HG02588 (cell line): ENCODE measurements at regions not wholly inside any gene's neighbourhood (a gene's known extent, or its start where the extent isn't known, plus 50 kb on each side); places are given as distances from the start of the nearest gene placed in this dataset.

Experiments used
- ATAC-seq: cut with Tn5 transposase; IDR thresholded peaks from one replicate; pipeline ENCODE4 v1.9.1; 2021; ENCODE audit warnings: mild to moderate bottlenecking, moderate library complexity; ENCODE audit not compliant: unreplicated experiment

DNA sequence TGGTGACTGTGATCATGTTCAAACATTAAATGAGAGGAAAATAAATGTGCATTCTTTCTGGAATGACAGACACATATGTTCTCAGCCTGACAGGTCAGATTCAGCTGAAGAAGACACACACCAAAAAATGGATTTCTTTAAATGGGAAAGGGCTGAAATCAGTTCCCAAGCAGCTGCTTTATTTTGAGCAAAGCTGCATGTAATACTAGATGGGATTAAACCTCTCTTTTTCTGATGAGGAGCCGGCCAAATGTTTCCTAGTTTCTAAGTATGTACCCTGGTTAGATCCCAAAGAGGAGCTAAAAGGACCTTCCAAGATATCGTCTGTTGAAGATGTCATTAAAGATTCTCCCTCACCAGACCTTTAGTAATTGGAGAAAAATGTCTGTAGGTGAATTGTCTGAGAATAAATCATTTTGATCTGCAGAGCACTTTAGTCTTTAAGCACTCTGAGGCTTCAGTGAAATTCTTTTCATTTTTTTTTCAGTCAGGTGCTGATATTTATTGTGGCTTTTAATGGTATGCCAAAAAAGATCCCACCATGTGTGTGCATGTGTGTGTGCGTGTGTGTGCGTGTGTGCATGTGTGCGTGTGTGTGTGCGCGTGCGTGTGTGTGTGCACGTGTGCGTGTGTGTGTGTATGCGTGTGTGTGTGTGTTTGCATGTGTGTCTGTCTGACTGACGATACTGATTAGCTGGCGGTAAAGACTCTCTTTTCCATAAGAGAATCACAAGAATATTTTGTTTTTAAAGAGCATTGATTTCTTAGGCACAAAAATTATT lies 175.8 kb downstream of the IRS1 start:
- no peak for ATAC-seq

DNA sequence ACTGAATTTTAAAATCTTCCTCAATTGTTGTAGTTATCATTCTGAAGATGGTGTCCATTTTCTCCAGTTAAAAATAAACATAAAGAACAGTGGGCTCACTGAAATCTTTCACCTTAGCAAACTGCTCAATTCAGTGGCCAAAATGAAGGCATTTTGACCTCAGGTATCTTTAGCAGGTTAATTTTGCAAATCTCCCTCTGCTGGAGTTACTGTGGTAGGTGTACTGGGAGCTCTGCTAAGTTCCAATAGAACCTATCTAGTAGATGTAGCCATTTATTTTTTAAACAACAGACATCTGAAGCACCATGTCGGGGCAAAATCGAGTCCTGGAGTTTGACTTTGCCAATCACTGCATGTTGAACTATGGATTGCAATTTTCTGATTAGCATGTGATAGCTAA lies 177.1 kb downstream of the IRS1 start:
- no peak for ATAC-seq

DNA sequence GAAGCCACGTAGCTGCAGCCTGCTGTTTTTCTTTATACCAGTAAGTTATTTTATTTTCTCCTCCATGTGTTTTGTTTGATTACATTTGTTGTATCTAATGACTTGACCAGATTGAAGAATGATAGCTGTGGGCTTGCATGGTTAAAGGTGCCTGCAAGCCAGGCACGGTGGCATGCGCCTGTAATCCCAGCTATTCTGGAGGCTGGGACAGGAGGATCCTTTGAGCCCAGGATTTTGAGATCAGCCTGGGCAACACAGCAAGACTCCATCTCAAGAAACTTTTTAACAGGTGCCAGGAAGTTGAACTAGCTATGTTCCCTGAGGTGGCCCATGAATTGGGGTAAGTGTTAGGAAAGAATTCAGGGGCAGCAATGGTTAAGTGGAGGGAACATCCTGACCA lies 179.4 kb downstream of the IRS1 start:
- no peak for ATAC-seq

DNA sequence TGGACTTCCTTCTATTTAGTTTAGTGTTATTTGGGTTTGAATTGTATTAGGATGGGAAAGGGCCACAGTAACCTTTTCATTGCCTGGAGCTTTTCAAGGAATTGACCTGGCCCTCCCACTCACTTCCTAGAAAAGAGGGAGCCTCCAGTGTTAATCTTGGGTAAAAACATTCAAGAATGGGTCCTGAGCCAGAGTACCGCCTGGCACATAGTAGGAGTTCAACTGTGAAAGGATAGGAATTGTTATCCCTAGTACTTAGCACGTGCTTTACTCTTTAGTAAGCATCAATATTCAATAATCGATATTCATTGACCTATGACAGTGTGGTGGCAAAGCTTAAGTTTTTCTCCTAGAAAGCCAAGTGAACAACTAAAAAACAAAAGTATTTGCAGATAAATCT lies 179.9 kb downstream of the IRS1 start:
- ATAC-seq = no peak

DNA sequence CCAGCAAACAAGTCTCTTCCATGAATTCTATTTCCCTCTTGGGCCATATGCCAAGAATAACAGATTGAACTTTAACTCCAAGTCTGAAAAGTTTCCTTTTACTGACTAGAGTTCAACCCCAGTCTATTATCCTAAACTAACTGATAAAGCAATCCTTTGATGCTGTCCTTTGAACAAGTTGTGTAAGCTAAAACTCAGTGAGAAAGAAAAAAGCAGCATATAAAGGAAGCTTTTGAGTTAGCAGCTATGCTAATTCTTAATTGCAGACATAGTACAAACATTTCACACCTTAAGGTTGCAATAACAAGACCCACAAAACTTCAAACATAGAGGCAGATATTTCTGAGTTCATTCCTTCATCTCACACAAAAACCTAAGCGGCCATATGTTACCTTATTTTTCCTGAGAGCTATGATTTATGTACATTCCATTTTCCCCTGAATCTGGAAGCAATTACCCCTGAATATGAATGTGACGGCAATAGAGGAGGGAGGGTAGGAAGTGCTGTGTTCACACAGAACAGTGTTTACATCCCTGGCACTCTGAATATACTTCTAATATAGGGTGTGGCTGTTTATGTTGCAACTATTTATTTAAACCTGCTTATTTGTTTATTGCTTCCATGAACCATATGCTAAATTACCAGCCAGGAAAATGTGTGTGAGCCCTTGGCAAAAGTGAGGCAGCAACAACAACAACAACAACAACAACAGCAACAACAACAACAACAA lies 180.6 kb downstream of the IRS1 start:
- ATAC-seq = no peak

DNA sequence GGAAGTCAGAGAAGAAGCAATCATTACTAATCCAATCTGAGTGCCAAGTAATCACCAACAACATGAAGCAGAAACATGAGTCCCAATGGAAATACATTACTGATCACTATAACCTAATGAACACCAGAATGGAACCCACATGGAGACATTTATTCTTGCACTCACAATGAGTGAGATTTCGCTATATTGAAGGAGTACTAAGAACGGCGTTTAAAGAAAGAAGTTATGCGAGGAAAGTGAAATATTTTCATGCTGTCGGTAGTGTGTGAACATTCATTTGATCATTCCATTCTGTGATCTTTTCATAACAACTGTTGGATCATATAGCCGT lies 181.1 kb downstream of the IRS1 start:
- no peak for ATAC-seq

DNA sequence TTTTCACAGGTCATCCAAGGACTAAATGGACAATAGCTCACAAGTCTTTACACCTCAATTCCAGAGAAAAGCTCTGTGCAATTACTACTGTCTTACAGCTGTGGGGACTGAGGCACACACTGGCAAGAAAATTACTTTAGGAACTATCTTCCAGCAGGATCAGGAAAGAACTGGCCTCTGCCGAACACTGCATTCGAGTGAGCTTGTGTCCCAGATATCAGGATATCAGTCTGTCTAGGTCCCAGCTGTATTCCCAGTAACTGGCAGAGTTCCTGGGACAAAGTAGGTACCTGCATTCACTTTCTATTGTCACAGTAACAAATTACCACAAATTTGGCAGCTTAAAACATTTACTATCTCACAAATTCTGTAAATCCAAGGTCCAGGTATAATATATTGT lies 183.7 kb downstream of the IRS1 start:
- no peak for ATAC-seq

DNA sequence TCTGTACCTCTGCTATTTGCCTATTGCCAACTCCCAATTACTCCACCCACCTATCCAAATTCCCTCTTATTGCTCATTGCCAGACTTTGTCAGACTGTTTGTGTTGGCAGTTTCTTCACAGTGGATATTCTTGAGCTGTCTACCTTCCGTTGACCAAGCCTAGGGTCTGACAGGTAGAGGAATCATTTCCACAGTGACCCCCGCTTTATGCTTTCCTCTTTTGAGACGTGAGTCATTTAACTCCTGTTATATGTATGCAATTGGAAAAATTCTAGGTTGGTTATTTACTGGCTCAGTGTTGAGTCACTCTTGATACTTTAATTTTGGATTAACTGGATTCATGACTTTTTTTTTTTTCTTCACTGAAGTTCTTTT lies 187.7 kb downstream of the IRS1 start:
- no peak for ATAC-seq

DNA sequence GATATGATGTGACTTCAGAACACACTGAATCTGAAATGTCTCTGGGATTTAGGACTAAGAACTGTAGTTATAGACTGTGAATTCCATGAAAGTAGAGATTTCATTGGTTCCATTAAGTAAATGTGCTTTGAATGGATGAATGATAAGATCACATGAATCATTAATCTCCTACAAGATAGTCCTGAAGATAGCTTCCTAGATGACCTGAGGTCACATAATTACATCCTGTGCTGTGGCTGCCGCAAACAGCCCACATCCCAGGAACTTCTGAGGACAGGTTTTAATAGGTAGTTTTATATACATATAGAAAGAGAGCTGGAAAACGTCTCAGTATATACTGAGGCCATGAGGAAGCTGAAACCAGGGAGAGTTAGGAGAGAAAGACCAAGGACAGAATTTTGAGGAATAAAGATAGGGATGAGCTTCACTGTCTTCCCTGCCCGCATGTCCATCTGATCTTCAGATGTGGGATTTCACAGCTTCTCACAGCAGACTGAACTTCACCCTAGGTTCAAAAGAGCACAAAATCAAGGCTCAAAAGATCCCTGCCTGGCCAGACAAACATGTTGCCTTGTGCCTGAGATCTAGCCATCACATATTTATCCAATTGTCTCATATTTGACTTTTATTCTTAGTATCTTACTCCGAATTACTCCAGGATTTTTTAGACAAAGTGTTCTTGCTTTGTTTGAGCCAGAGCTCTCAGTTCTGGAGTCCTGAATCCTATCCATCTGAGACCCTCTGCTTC lies 188.2 kb downstream of the IRS1 start:
- ATAC-seq = no peak

DNA sequence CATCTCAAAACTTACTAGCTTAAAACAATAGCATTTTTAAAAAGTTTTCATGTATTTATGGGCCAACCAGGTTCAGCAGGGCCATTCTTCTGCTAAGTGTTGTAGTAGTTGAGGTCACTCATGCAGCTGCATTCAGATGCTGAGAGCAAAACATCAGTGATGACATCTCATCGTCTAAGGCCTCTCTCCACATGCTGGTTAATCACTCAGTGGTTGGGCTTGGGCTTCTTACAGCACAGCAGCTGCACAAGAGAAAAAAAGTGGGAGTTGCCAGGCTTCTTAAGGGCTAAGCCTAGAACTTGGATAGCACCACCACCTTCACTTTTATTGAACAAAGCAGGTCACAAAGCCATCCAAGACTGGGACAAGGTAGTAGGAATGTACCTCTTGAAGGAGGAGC lies 190.3 kb downstream of the IRS1 start:
- ATAC-seq = no peak

DNA sequence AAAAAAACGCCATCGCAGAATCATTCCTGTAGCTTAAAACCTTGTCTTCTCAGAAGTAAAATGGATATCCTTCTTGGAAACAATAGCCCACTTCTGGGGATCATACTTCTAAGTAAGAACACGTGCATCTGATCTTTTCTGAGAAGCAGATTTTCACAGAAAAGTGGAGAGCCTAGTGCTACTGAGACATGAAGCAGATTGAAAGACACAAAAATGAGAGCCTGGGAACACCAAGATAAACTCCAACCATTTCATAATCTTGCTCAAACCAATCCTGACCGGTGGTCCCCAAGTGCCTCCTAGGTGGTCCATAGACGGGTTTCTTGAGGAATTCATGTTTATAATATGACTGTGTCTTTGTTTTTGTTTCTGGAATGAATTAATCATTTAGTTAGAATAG lies 191.2 kb downstream of the IRS1 start:
- no peak for ATAC-seq

DNA sequence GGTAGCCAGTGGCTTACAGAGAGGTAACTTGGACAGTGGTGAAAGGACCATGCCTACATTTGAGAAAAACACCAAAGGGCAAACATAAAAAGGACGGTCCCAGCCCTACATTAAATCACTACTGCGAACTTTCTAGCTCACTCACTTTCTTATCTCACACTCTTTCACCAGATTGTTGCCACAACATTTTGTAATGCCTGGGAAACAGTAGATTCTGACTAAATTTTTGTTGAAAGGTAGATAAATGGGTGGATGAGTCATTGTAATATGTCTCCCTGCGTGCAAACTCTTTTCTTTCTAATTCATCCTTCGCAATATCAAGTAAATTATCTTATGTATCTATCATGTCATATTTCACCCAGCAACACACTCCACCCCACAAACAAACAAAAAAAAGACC lies 192.2 kb downstream of the IRS1 start:
- ATAC-seq = no peak

DNA sequence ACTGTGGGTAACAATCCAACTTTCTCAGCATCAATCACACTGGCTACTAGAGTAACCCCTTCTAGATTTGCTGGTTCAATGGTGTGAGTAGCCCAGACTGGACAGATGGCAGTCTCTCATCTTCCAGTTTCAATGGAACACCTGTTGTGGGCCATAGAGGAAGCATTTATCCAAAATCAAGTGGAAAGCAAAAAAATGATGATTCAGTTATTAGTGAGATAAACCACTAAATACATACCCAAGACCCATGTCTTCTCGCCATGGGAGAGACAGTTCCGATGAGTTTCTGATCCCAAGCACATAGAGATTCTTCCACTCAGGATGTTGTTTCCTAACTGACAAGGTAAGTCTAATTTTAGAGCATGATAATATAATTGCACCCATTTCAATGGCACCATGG lies 194.0 kb downstream of the IRS1 start:
- ATAC-seq = no peak

DNA sequence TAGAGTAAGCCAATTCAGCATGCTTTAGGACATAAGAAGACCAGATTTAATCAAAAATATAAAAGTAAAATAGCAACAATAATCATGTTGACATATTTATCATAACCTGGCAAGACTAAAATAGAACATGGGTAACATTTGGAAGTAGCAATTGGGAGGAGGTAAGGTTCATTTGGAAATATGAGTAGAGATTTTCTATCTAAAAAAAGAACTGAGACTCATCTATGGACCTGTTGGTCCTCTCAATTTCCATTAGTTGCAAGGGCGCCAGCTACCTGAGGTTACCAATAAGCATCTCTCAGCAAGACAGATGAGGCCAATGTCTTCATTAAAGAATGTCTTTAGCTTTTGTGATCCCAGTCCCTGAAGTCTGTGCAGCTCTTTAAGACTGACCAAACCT lies 196.0 kb downstream of the IRS1 start:
- ATAC-seq = no peak

DNA sequence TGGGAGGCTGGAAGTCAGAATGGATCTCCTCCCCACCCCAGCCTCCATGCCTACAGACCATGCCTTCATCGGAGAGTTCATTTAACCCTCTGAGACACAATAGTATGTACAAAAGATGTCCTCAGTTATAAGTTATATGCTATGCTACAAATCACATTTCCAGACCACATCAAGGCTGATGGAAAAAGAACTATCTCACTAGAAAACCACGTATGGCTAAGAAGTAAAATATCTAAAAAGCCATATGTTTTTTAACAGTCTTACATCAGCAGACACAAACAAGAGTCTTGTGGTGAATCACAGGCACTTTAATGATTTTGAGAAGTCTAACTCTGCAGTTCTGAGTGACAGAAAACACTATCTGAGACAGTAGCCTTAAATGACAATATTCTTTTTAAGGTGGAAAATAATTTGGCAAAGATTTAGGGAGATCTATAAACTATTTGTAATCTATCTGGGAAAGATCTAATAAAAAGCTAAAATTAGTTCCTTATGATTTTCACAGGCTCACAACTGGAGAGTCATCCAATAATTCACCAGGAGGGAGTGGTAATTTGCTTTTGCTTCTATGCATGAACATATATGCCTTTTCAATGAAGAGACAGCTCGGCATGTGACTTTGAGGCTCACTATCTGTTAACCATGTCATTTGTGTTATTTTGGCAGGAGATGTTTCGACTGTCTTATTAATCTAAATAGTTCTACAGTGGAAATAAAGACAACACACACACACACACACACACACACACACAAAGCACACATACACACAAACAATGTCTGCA lies 197.5 kb downstream of the IRS1 start:
- ATAC-seq = no peak

DNA sequence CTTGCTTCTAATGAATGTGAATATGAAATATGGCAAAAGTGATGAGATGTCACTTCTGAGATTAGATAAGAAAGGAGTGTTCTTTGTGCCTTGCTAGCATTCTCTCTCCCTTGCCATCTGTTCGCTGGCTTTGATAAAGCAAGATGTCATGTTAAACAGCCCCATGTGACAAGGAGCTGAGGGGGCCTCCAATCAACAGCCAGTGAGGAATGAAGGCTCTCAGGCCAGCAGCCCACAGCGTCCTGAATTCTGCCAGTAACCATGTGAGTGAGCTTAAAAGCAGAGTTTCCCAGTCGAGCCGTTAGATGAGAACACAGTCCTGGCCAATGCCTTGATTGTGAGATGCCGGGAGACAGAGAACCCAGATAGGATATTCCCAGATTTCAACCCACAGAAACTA lies 198.8 kb downstream of the IRS1 start:
- no peak for ATAC-seq

DNA sequence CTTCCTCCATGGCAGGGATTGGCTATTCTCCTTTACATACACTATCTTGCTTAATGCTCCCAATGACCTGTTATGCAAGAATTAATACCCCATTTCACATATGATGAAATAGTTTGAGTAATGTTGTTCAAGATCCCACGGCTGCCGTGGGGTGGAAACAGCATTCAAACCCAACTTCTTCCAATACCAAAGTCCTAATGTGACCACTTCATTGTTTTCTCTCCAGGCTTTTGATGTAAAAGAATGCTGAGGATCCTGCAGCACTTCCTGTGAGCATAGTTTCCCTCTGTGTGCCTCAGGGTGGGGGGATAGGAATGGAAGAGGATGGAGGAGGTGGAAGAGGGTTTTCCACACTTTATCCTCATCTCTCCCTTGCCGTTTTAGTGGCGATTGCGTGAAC lies 199.4 kb downstream of the IRS1 start:
- ATAC-seq = no peak

DNA sequence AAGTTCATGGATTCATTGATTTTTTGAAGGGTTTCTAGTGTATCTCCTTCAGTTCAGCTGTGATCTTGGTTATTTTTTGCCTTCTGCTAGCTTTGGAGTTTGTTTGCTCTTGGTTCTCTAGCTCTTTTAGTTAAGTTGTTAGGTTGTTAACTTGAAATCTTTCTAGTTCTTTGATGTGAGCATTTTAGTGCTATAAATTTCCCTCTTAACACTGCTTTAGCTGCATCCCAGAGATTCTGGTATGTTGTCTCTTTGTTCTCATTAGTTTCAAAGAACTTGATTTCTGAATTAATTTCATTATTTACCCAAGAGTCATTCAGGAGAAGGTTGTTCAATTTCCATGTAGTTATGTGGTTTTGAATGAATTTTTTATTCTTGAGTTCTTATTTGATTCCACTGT lies 210.6 kb downstream of the IRS1 start:
- no peak for ATAC-seq

DNA sequence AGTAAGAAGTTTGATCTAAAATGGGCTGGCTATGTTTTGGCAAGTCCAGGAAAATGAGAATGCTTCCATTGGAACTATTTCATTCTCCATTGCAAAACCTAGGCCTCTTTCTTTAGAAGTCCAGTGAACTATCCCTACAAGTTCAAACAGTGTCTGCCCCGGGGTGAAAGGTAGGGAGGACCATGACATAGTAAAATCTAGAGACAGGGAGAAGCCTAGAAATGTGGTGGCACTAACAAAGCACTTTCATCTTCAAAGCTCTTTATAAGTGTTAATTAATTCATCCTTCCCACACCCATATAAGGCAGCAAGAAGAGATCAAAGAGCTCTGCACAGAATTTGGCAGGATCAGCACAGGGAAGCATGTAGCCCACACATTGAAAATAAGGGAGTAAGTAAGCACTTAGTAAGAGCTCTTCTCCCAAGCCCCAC lies 214.5 kb downstream of the IRS1 start:
- no peak for ATAC-seq

DNA sequence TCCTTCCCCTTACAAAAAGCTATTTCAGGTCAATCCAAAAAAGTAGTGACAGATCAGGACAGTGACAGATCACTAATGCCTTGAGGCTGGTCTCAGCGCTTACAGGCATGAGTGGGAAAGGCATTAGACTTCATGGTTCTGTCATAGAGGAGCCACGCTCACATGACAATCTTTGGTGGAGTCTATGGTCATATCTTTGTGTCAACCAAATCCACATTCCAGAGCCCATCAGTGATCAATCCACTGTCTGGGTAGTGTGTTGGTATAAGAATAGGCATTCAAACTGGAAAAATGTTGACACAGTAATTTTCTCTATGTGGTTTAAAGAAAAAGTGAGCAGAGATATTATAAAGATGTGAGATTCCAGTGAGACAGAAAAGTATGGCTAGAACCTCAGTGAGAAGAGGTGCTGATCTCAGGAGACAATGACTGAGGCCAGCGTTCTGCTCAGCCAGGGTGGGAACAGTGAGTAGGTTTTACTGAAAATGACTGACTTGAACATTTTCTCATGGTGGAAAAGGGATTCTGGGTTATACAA lies 215.0 kb downstream of the IRS1 start:
- ATAC-seq = no peak

DNA sequence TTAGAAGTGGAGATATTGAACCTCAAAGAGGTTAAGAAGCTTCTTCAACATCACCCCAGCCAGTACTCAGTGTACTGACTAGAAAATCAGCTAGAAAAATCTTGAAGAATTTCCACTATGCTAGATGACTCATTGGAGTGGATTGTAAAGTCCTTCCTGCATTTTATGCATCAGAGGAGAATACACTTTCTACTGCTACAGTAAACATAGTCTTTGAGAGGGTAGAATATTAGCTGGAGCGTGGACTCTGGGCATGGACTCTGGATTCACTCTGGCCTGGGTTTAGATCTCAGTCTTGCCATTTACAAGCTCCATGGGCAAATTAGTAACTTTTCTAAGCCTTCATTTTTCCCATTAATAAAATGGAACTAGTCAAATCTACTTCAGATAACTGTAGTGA lies 215.9 kb downstream of the IRS1 start:
- no peak for ATAC-seq
